ENCODE measurements at regions not wholly inside any gene's neighbourhood (a gene's known extent, or its start where the extent isn't known, plus 50 kb on each side); places are given as distances from the start of the nearest gene placed in this dataset.
"Not testable (repeated sequence)": the region's sequence is repeated elsewhere in the genome, so short reads cannot be mapped to it uniquely, and the experiment has no call there.

- DNase-seq, result no peak
Observed at GRCh38 chrX:150058728-150059127, 120.4 kb upstream of the EOLA2 start.

GRCh38 chrX:150060406-150060805, 122.1 kb upstream of the EOLA2 start:
- no peak for DNase-seq

- DNase-seq, result no peak
Observed at GRCh38 chrX:150062292-150063137, 124.2 kb upstream of the EOLA2 start.

DNA sequence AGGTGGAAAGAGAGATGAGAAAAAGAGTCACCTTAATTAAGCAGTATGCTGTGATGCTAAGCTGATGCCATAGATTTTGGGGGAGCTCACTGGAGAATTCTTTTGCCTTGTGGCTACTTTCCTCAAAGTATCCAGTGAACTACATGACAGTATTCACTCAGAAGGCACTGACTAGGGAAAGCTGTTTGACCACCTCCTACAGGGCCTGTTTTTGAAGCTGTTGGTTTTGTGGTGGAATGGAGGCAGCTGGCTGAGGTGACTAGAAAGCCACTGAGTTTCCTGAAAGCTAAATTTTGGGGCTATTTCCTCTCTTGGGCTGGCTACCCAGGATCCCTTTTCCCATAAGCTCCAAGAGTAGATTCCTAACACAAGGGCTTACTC, 124.8 kb upstream of the EOLA2 start:
- no peak for DNase-seq

GRCh38 chrX:150063674-150064073, 125.4 kb upstream of the EOLA2 start:
- no peak for DNase-seq

GRCh38 chrX:150074175-150074574, 135.9 kb upstream of the EOLA2 start:
- no peak for DNase-seq

DNA sequence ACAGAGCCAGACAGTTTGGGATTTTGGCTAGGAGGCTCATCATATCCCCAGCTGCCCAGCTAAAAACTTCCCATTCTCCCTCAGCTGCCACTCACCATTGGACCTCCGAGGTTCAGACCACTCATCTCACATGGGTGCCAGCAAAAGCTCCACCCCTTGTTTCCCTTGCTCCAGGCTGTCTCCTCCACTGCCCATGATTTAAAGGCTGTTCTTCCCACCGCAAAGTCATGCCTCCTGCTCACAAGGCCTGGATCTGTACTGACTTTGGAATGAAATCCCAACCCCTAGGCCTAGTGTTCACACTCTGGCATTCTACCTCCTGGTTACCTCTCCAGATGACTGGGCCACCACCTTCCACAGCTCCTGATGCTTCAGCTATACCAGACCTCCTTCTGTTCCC, 142.2 kb upstream of the EOLA2 start:
- no peak for DNase-seq

- DNase-seq, result no peak
Observed at GRCh38 chrX:150081076-150081475, 142.8 kb upstream of the EOLA2 start.

DNA sequence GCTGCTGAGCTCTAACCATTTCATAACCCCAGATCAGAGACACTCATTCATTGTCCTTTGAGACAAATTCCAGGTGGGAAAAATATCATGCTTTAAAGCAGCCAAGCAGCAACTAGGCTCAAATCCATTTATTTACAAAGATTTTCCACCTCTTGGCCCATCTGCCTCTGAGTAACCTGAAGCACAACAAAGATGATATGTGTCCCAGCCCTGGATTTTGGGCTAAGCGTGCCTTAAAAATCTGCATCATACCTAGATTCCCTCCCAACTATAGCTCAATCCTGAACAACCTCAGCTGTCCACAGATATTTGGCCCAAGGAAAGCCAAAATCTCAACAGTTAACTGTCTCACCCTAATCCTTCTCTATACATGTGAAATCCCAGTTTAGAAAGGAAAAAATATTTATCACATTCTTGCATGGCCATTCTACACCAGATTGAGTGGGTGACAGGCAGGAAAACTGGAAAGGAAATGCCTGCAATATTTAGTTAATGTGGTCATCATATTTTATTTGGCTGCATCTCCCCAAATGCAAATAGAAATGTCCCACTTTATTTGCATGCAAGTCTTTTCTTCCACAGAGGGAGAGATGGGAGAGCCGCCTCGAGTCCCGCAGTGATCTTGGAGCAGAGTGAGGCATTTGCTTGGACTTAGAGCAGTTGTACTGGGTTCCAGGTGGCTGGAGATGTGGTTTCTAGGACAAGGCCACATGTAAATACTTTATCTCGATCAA, 146.4 kb upstream of the EOLA2 start:
- no peak for DNase-seq

DNA sequence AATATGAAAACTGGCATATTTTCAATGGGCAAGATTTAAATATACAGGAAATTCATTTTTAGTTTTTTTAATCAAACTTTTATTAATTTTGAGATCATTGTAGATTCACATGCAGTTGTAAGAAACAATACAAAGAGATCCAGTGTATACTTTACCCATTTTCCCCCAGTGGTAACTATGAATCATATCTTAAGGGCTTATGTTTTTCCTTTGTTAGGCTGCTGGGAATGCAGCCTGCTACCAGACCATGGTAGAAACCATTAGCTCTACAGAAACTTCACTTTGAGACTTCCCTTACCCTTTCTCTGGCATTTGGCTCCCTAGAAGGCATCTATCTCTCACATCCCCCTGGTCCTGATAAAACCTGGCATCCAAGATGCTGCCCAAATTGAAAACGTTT, 147.6 kb upstream of the EOLA2 start:
- DNase-seq, result no peak

- DNase-seq, result no peak
Observed at GRCh38 chrX:150086371-150086770, 148.1 kb upstream of the EOLA2 start.

DNA sequence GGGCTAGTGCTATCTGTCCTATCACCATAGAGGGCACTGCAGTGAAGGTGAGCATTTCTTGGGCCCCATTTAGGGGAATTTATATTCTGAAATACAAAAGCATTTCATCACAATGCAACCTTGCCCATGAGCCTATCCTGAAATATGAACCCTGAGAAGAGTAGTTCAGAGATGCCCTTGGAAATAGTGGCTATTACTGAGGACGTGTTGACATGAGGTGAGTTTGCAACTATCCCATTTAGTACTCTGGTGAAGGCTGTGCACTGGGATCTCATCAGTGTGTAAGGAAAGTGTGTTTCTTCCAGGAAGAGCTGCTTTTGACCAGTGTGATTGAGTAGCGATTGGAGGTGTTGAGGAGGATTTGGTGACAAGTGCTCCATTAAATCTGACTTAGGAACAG, 149.3 kb upstream of the EOLA2 start:
- DNase-seq, result no peak

GRCh38 chrX:150088042-150088441, 149.8 kb upstream of the EOLA2 start:
- no peak for DNase-seq

DNA sequence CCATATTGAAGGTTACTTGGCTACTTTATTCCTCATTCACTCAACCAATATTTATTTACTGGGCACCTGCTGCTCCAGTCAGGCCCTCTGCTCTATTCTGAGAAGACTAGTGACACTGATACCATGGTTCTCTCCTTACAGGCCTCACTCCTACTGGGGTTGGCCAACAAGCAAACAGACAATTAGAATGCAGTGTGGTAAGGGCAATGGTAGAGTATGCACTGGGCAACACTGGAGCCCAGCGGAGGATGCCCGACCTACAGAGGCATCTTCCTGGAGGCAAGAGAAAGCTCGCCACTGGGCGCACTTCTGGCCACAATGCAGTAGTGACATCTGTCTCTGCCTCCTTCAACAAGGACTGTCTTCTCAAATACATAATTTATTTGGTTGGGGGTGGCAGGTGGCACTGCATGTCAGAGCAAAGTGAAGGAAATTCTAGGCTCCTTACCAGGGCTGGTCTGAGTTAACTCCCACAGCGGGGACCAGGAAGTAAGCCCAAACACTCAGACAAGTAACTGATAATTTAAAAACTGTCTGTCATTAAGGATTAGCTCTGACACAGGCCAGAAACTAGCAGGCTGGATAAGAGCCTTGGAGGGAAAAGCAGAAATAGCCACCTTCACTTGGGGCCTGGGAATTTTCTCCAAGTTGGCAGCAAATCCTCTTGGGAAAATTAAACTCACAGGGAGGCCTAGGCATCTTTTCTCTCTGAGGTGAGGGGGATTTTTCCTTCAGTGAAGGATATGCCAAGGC, 150.7 kb upstream of the EOLA2 start:
- DNase-seq, result no peak

DNA sequence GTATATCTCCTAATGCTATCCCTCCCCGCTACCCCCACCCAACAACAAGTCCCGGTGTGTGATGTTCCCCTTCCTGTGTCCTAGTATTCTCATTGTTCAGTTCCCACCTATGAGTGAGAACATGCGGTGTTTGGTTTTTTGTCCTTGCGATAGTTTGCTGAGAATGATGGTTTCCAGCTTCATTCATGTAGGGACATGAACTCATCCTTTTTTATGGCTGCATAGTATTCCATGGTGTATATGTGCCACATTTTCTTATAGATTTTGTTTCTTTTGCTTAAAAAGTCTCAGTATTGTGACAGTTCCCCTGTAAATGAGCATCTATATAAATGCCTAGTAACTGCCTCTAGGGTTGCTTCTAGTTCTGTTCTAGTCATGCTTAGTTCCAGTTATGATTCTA, 153.0 kb upstream of the EOLA2 start:
- DNase-seq, result not testable (repeated sequence)

- DNase-seq, result no peak
Observed at GRCh38 chrX:150092549-150092948, 154.3 kb upstream of the EOLA2 start.

DNA sequence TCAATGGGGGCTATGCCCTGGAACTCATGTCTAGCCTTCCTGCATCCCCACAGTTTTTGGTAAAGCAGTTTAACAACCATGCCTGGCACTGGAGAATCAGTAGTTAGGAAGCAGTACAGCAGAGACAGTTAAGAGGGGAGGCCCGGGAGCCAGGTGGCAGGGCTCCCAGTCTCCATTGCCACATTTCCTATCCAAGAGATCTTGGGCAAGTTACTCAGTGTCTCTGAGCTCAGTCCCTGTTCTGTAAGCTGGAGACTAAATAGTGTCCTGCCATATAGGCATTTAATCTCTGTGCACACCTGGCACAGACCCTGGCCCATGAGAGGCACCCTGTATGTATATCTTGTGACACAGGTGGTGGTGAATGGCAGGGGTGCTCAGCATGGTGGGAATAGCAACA, 156.1 kb upstream of the EOLA2 start:
- DNase-seq, result no peak

DNA sequence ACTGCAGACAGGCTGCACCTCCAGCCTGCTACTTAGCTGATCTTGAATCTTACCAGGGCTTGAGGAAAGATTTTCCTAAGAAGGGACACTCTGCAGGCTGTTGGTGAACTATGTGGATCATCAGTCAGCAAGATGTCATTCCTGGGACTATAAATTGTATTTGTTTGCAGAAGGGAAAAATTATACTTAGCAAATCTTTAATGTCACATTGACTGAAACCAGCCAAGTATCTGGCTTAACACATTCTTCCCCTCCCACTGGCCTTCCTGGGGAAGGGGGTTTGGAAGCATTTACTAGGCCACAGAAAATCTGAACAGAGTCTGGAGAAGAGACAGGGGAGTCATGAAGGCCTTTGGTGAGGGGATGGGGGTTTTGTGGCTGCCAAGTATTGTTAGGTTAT, 156.7 kb upstream of the EOLA2 start:
- DNase-seq, result no peak

- no peak for DNase-seq
Observed at GRCh38 chrX:150099316-150099715, 161.0 kb upstream of the EOLA2 start.

GRCh38 chrX:150100261-150100660, 162.0 kb upstream of the EOLA2 start:
- no peak for DNase-seq

- no peak for DNase-seq
Observed at GRCh38 chrX:150118476-150118875, 180.2 kb upstream of the EOLA2 start.

GRCh38 chrX:150119323-150119722, 181.0 kb upstream of the EOLA2 start:
- no peak for DNase-seq

DNA sequence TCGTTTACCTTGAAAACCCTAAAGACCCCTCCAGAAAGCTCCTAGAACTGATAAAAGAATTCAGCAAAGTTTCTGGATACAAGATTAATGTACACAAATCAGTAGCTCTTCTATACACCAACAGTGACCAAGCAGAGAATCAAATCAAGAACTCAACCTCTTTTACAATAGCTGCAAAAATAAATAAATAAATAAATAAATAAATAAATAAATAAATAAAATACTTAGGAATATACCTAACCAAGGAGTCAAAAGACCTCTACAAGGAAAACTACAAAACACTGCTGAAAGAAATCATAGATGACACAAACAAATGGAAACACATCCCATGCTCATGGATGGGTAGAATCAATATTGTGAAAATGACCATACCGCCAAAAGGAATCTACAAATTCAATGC, 186.8 kb upstream of the EOLA2 start:
- not testable (repeated sequence) for DNase-seq

DNA sequence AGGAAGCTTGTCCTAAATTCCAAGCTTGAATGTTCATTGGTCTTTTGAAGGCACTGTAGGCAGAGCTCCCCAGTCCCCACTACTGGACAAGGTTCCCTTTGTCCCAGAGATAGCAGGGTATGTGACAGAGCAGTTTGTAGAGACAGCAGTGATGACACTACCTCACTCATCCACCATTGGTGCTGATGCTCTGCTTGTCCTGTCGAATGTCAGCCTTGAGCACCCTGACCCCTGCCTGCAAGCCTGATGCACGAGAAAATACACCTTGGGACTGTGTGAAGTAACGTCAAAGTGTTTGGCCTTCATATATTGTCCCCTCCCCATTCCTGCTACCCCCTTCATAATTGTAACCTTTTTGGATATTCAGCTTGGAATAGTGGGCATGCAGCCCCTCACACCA, 188.9 kb upstream of the EOLA2 start:
- DNase-seq, result no peak
